H1 (cell line): ENCODE measurements at regions not wholly inside any gene's neighbourhood (a gene's known extent, or its start where the extent isn't known, plus 50 kb on each side); places are given as distances from the start of the nearest gene placed in this dataset.

Experiments
- CTCF ChIA-PET: fragments of 300-600 bp; sonication (Branson Sonifier 250); formaldehyde crosslinking; loops from one replicate; lab custom pipeline; 2021; ENCODE audit not compliant: partially characterized antibody; lab: Charles Lee
- POLR2A ChIA-PET: fragments of 300-600 bp; sonication (Branson Sonifier 250); formaldehyde crosslinking; loops from one replicate; lab custom pipeline; 2021; ENCODE audit warnings: inconsistent platforms; ENCODE audit not compliant: partially characterized antibody; lab: Charles Lee
- DNase-seq, 2 experiments: peaks; one replicate each; pipeline versions ENCODE4 v3.0.0 to v3.0.0-alpha.2; 2010 to 2022; ENCODE audit warnings: low spot score in 2 of 2, low read depth in 1 of 2, mixed read lengths in 1 of 2
- FAIRE-seq: peaks from 2 replicates; lab custom pipeline; 2011; peaks lifted over from hg19 to GRCh38; lab: Jason Lieb, UNC
- H2AFZ ChIP-seq: 2 replicates; pipeline ENCODE4 v1.8.1; 2012; ENCODE audit warnings: low read length, inconsistent platforms
- H2AK5ac ChIP-seq: 2 replicates; pipeline ENCODE4 v1.6.1; 2013; ENCODE audit warnings: low read depth, low read length
- H2BK120ac ChIP-seq: replicated peaks from 2 replicates; pipeline ENCODE3; 2013; ENCODE audit warnings: low read depth, low read length, inconsistent platforms
- H2BK12ac ChIP-seq: 2 replicates; pipeline ENCODE4 v1.6.1; 2013; ENCODE audit warnings: low read depth, low read length
- H2BK15ac ChIP-seq: 2 replicates; pipeline ENCODE4 v1.6.1; 2013; ENCODE audit warnings: low read length
- H2BK20ac ChIP-seq: 2 replicates; pipeline ENCODE4 v1.6.1; 2013; ENCODE audit warnings: low read length
- H2BK5ac ChIP-seq: 2 replicates; pipeline ENCODE4 v1.6.1; 2013; ENCODE audit warnings: low read depth, low read length
- H3K14ac ChIP-seq: 2 replicates; pipeline ENCODE4 v1.6.1; 2013; ENCODE audit warnings: inconsistent platforms; ENCODE audit not compliant: insufficient read length
- H3K18ac ChIP-seq: 2 replicates; pipeline ENCODE4 v1.6.1; 2013; ENCODE audit warnings: low read length; ENCODE audit errors: extremely low read depth
- H3K23ac ChIP-seq: 2 replicates; pipeline ENCODE4 v1.6.1; 2013; ENCODE audit warnings: inconsistent platforms; ENCODE audit not compliant: insufficient read length
- H3K23me2 ChIP-seq: 2 replicates; pipeline ENCODE4 v1.6.1; 2013; ENCODE audit warnings: low read depth, low read length
- H3K27ac ChIP-seq: 2 replicates; pipeline ENCODE4 v1.6.1; 2011; ENCODE audit warnings: low read depth, low read length, inconsistent platforms
- H3K27me3 ChIP-seq, 4 experiments: replicated peaks in 1 of 4; 1 replicate in 1 of 4; 2 replicates in 3 of 4; pipeline versions ENCODE4 v1.6.1 to v1.8.1; 2011 to 2013; ENCODE audit warnings: low read length in 3 of 4, mild to moderate bottlenecking in 3 of 4, inconsistent platforms in 2 of 4, mixed read lengths in 2 of 4, moderate library complexity in 1 of 4; ENCODE audit not compliant: control insufficient read depth in 3 of 4, insufficient read depth in 3 of 4; ENCODE audit errors: extremely low read depth in 1 of 4
- H3K36me3 ChIP-seq, 4 experiments: 2 replicates each; pipeline versions ENCODE4 v1.6.1 to v1.8.1; 2011 to 2013; ENCODE audit warnings: mild to moderate bottlenecking in 4 of 4, low read length in 3 of 4, moderate library complexity in 2 of 4, control low read depth in 1 of 4, inconsistent platforms in 1 of 4; ENCODE audit not compliant: insufficient read depth in 4 of 4, control insufficient read depth in 2 of 4
- H3K4ac ChIP-seq: replicated peaks from 2 replicates; pipeline ENCODE3; 2013; ENCODE audit warnings: low read length, low read depth, mixed read lengths, inconsistent platforms; ENCODE audit not compliant: insufficient read length
- H3K4me1 ChIP-seq, 4 experiments: replicated peaks in 1 of 4; 1 replicate in 1 of 4; 2 replicates in 3 of 4; pipeline versions ENCODE4 v1.6.1 to v1.8.1; 2011 to 2013; ENCODE audit warnings: low read length in 3 of 4, inconsistent platforms in 2 of 4, mixed read lengths in 1 of 4; ENCODE audit not compliant: insufficient read depth in 4 of 4, control insufficient read depth in 3 of 4
- H3K4me2 ChIP-seq, 2 experiments: 2 replicates each; pipeline versions ENCODE4 v1.6.1 to v1.8.1; 2011 to 2013; ENCODE audit warnings: low read depth in 2 of 2, low read length in 2 of 2, control low read depth in 1 of 2, inconsistent platforms in 1 of 2, mild to moderate bottlenecking in 1 of 2; ENCODE audit not compliant: insufficient read depth in 1 of 2
- H3K4me3 ChIP-seq, 4 experiments: fragments of 200-600, 300-600 bp in 1 of 4; sonication (generic), shearing (Covaris generic), sonication (Bioruptor Twin) in 1 of 4; 2 replicates each; pipeline versions ENCODE4 v1.5.1 to v1.8.1; 2011 to 2016; ENCODE audit warnings: low read length in 4 of 4, low read depth in 3 of 4, control low read depth in 2 of 4, inconsistent platforms in 2 of 4, mild to moderate bottlenecking in 2 of 4, mixed read lengths in 1 of 4, moderate library complexity in 1 of 4; ENCODE audit not compliant: insufficient read depth in 2 of 4; ENCODE audit errors: extremely low read depth in 1 of 4
- H3K56ac ChIP-seq: replicated peaks from 2 replicates; pipeline ENCODE3; 2013; ENCODE audit warnings: low read depth, mild to moderate bottlenecking, mixed read lengths, low read length, inconsistent platforms; ENCODE audit not compliant: insufficient read length
- H3K79me1 ChIP-seq: 2 replicates; pipeline ENCODE4 v1.6.1; 2013; ENCODE audit warnings: low read depth, low read length, control low read depth
- H3K79me2 ChIP-seq, 2 experiments: 2 replicates each; pipeline versions ENCODE4 v1.6.1 to v1.8.1; 2012 to 2013; ENCODE audit warnings: low read length in 2 of 2, mild to moderate bottlenecking in 2 of 2, inconsistent platforms in 1 of 2; ENCODE audit not compliant: insufficient read depth in 2 of 2, control insufficient read depth in 1 of 2
- H3K9ac ChIP-seq, 4 experiments: replicated peaks in 1 of 4; 1 replicate in 1 of 4; 2 replicates in 3 of 4; pipeline versions ENCODE4 v1.6.1 to v1.8.1; 2011 to 2013; ENCODE audit warnings: low read depth in 3 of 4, low read length in 3 of 4, control low read depth in 2 of 4, mild to moderate bottlenecking in 2 of 4, moderate library complexity in 2 of 4, inconsistent platforms in 1 of 4; ENCODE audit errors: extremely low read depth in 1 of 4
- H3K9me3 ChIP-seq, 2 experiments: 2 replicates each; pipeline versions ENCODE4 v1.6.1 to v1.8.1; 2012 to 2013; ENCODE audit warnings: mild to moderate bottlenecking in 2 of 2, moderate library complexity in 2 of 2, control low read depth in 1 of 2, inconsistent platforms in 1 of 2, low read depth in 1 of 2, low read length in 1 of 2, mixed read lengths in 1 of 2; ENCODE audit not compliant: insufficient read depth in 2 of 2
- H4K20me1 ChIP-seq, 2 experiments: replicated peaks in 1 of 2; 2 replicates each; pipeline versions ENCODE3 to v1.8.1; 2011 to 2013; ENCODE audit warnings: inconsistent platforms in 2 of 2, low read length in 2 of 2, mild to moderate bottlenecking in 1 of 2; ENCODE audit not compliant: insufficient read depth in 2 of 2, control insufficient read depth in 1 of 2
- H4K5ac ChIP-seq: 2 replicates; pipeline ENCODE4 v1.6.1; 2013; ENCODE audit warnings: low read length, low read depth, mixed read lengths, inconsistent platforms; ENCODE audit not compliant: insufficient read length
- H4K8ac ChIP-seq: 2 replicates; pipeline ENCODE4 v1.8.0; 2013; ENCODE audit warnings: mild to moderate bottlenecking, moderate library complexity, low read length, inconsistent platforms; ENCODE audit not compliant: insufficient read depth; ENCODE audit errors: extremely low read depth
- H4K91ac ChIP-seq: replicated peaks from 2 replicates; pipeline ENCODE3; 2013; ENCODE audit warnings: low read length, mixed read lengths, inconsistent platforms; ENCODE audit not compliant: insufficient read length
- ATF2 ChIP-seq: IDR thresholded peaks from 2 replicates; pipeline ENCODE4 v1.6.1; 2012; ENCODE audit warnings: low read length, inconsistent platforms
- CEBPB ChIP-seq: IDR thresholded peaks from 2 replicates; pipeline ENCODE4 v1.6.1; 2012; ENCODE audit warnings: low read depth, low read length
- CHD1 ChIP-seq: IDR thresholded peaks from 2 replicates; pipeline ENCODE4 v1.6.1; 2012; ENCODE audit warnings: low read depth, low read length, improper control_type of control experiment
- GABPA ChIP-seq: IDR thresholded peaks from 2 replicates; pipeline ENCODE4 v1.6.1; 2011; ENCODE audit warnings: mild to moderate bottlenecking, low read length, moderate library complexity, borderline replicate concordance; ENCODE audit not compliant: insufficient read depth
- HDAC6 ChIP-seq: IDR thresholded peaks from one replicate; pipeline ENCODE4 v1.7.1; 2012; ENCODE audit warnings: low read depth, mild to moderate bottlenecking, inconsistent platforms, low read length, moderate library complexity
- MAFK ChIP-seq: IDR thresholded peaks from 2 replicates; pipeline ENCODE4 v1.6.1; 2012; ENCODE audit warnings: low read depth, mild to moderate bottlenecking, improper control_type of control experiment, low read length
- POLR2A ChIP-seq, 2 experiments: IDR thresholded peaks; 1 replicate in 1 of 2; 2 replicates in 1 of 2; pipeline ENCODE4 v1.6.1; 2011; ENCODE audit warnings: low read depth in 2 of 2, low read length in 2 of 2, mild to moderate bottlenecking in 2 of 2; ENCODE audit errors: control extremely low read depth in 1 of 2
- RFX5 ChIP-seq: IDR thresholded peaks from 2 replicates; pipeline ENCODE4 v1.6.1; 2011; ENCODE audit warnings: low read depth, low read length, improper control_type of control experiment, borderline replicate concordance
- ZNF274 ChIP-seq: IDR thresholded peaks from 2 replicates; pipeline ENCODE4 v1.7.0; 2012; ENCODE audit warnings: low read length, borderline replicate concordance; ENCODE audit errors: extremely low read depth
- WGBS, 2 experiments: shearing (Covaris generic) in 1 of 2; methylation state at CpG; one replicate each; pipeline versions ENCODE4 v1.1.6 to v1.1.7; 2013 to 2015; ENCODE audit warnings: low lambda C conversion rate in 2 of 2, mixed read lengths in 2 of 2, inconsistent platforms in 1 of 2, low coverage in 1 of 2, missing lambda C conversion rate in 1 of 2; ENCODE audit not compliant: insufficient replicate concordance in 2 of 2, insufficient coverage in 1 of 2, insufficient read length in 1 of 2; ENCODE audit errors: extremely low coverage in 1 of 2, missing lambda C conversion rate in 1 of 2; 5-methylcytosine and 5-hydroxymethylcytosine counted together

GRCh38 chr7:125010540-125010939 is 80.9 kb upstream of the POT1 start:
- no peak overlapping the region for H2BK15ac ChIP-seq
- no peak overlapping the region for H2BK120ac ChIP-seq
- no peak overlapping the region for H2BK12ac ChIP-seq
- H3K9me3 ChIP-seq: no peaks in the 10 kb centered on the region
- H4K5ac ChIP-seq: no peak overlapping the region
- H4K8ac ChIP-seq: no peak overlapping the region
- no peak overlapping the region for H3K18ac ChIP-seq
- no peaks in the 10 kb centered on the region for H3K79me1 ChIP-seq
- H2AK5ac ChIP-seq: no peak overlapping the region
- H3K56ac ChIP-seq: no peak overlapping the region
- H3K23ac ChIP-seq: no peak overlapping the region
- H4K20me1 ChIP-seq: no peaks in the 10 kb centered on the region
- 100% methylated on average over 1 of the region's 1 CpG; no CpG with 5 or more reads in 1 of the 2 experiments for WGBS, 2 experiments
- DNase-seq: no peak
- no peak for FAIRE-seq
- no peak overlapping the region for H3K4me3 ChIP-seq
- H3K79me2 ChIP-seq: no peaks in the 10 kb centered on the region
- no peak overlapping the region for H4K91ac ChIP-seq
- TF ChIP-seq MAFK (peak; percentile 29; the same call in 1 of the 2 replicates), RFX5 (no peak), POLR2A (IDR thresholded peaks at IDR 0.05; ENCODE audit: control extremely low read depth in 1 of 2, low read depth in 2 of 2, low read length in 2 of 2) (no peak), CEBPB (no peak), ZNF274 (no peak), GABPA (no peak), CHD1 (no peak), ATF2 (no peak), HDAC6 (no peak)
- ChIA-PET CTCF (interaction anchor here (1.2 kb wide), 1 partner anchor 11 kb away, joined by 3 read pairs; no protein-coding TSS in a partner anchor), POLR2A (no interaction called here)
- H3K27me3 ChIP-seq: no peaks in the 10 kb centered on the region
- H3K4me1 ChIP-seq: no peaks in the 10 kb centered on the region
- H3K23me2 ChIP-seq: no peaks in the 10 kb centered on the region
- no peak overlapping the region for H3K4ac ChIP-seq
- no peak overlapping the region for H2BK5ac ChIP-seq
- no peaks in the 10 kb centered on the region for H3K36me3 ChIP-seq
- no peak overlapping the region for H2AFZ ChIP-seq
- no peak overlapping the region for H3K14ac ChIP-seq
- no peak overlapping the region for H3K9ac ChIP-seq
- no peak overlapping the region for H3K27ac ChIP-seq
- no peak overlapping the region for H3K4me2 ChIP-seq
- no peak overlapping the region for H2BK20ac ChIP-seq
